ENCODE measurements at regions not wholly inside any gene's neighbourhood (a gene's known extent, or its start where the extent isn't known, plus 50 kb on each side); places are given as distances from the start of the nearest gene placed in this dataset.

- Histone ChIP-seq H3K79me2 (ENCODE audit: insufficient read depth) (no peaks in the 10 kb centered on the region), H3K9me3 (no peaks in the 10 kb centered on the region), H3K27ac (ENCODE audit: low read depth in 2 of 2, low read length in 1 of 2) (peak overlapping the region; percentile 78 to 98), H3K4me3 (ENCODE audit: low read depth in 2 of 2, low read length in 1 of 2) (peak overlapping the region; percentile 74 to 85), H3F3A (replicated peaks; ENCODE audit: insufficient read depth) (no peaks in the 10 kb centered on the region), H3K9me2 (no peaks in the 10 kb centered on the region), H3K9ac (peak overlapping the region; percentile 76), H3K36me3 (replicated peaks in 1 of 2; ENCODE audit: control insufficient read depth in 1 of 2, insufficient read depth in 2 of 2, low read length in 1 of 2) (no peaks in the 10 kb centered on the region), H2AFZ (ENCODE audit: low read depth) (peak overlapping the region; percentile 79), H3K27me3 (ENCODE audit: insufficient read depth) (no peaks in the 10 kb centered on the region), H3K4me1 (ENCODE audit: control insufficient read depth in 1 of 2, insufficient read depth in 2 of 2, low read depth in 1 of 2, low read length in 1 of 2) (peaks cover 0 to 8% of the 10 kb centered on the region in 2 experiments; a peak in 2 of 4 replicates), H3K4me2 (peak overlapping the region; percentile 79), H4K20me1 (ENCODE audit: insufficient read depth) (no peaks in the 10 kb centered on the region)
- 1% methylated on average over 34 of the region's 58 CpGs for WGBS (ENCODE audit: low lambda C conversion rate)
- ChIA-PET POLR2A (no interaction called here), CTCF (no interaction called here)
- peak; percentile 87 for DNase-seq
- peak; percentile 26 to 37; a peak in 2 of 4 replicates for TF ChIP-seq EP300 (IDR thresholded peaks at IDR 0.05; ENCODE audit: borderline replicate concordance in 1 of 2, low read depth in 1 of 2, low read length in 1 of 2)
- TF ChIP-seq JUND (IDR thresholded peaks at IDR 0.05), result no peak
- no peak for TF ChIP-seq RAD21 (IDR thresholded peaks at IDR 0.05; ENCODE audit: low read length)
- TF ChIP-seq MAX (IDR thresholded peaks at IDR 0.05; ENCODE audit: low read depth), result peak; percentile 54; the same call in 1 of the 2 replicates
- no peak for TF ChIP-seq IRF3 (IDR thresholded peaks at IDR 0.05; ENCODE audit: low read depth, low read length)
- no peak for TF ChIP-seq RXRA (IDR thresholded peaks at IDR 0.05; ENCODE audit: borderline replicate concordance, low read depth)
- TF ChIP-seq FOSL2 (IDR thresholded peaks at IDR 0.05; ENCODE audit: borderline replicate concordance, low read depth), result no peak
- no peak for TF ChIP-seq MEF2A (IDR thresholded peaks at IDR 0.05; ENCODE audit: borderline replicate concordance, low read depth)
- TF ChIP-seq, protein P1, sequence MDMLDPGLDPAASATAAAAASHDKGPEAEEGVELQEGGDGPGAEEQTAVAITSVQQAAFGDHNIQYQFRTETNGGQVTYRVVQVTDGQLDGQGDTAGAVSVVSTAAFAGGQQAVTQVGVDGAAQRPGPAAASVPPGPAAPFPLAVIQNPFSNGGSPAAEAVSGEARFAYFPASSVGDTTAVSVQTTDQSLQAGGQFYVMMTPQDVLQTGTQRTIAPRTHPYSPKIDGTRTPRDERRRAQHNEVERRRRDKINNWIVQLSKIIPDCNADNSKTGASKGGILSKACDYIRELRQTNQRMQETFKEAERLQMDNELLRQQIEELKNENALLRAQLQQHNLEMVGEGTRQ (IDR thresholded peaks at IDR 0.05; ENCODE audit: borderline replicate concordance, low read depth, low read length), result no peak
- no peak for TF ChIP-seq YY1 (IDR thresholded peaks at IDR 0.05; ENCODE audit: low read depth)
- TF ChIP-seq, protein P2, sequence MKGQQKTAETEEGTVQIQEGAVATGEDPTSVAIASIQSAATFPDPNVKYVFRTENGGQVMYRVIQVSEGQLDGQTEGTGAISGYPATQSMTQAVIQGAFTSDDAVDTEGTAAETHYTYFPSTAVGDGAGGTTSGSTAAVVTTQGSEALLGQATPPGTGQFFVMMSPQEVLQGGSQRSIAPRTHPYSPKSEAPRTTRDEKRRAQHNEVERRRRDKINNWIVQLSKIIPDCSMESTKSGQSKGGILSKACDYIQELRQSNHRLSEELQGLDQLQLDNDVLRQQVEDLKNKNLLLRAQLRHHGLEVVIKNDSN (IDR thresholded peaks at IDR 0.05; ENCODE audit: borderline replicate concordance, low read depth), result 0 out of 2 replicates have a peak, but pooled peaks have one; percentile 6
- no peak for TF ChIP-seq ZBTB33 (IDR thresholded peaks at IDR 0.05; ENCODE audit: borderline replicate concordance, low read depth)
- TF ChIP-seq RFX5 (IDR thresholded peaks at IDR 0.05; ENCODE audit: low read length), result no peak
- TF ChIP-seq, protein P3, sequence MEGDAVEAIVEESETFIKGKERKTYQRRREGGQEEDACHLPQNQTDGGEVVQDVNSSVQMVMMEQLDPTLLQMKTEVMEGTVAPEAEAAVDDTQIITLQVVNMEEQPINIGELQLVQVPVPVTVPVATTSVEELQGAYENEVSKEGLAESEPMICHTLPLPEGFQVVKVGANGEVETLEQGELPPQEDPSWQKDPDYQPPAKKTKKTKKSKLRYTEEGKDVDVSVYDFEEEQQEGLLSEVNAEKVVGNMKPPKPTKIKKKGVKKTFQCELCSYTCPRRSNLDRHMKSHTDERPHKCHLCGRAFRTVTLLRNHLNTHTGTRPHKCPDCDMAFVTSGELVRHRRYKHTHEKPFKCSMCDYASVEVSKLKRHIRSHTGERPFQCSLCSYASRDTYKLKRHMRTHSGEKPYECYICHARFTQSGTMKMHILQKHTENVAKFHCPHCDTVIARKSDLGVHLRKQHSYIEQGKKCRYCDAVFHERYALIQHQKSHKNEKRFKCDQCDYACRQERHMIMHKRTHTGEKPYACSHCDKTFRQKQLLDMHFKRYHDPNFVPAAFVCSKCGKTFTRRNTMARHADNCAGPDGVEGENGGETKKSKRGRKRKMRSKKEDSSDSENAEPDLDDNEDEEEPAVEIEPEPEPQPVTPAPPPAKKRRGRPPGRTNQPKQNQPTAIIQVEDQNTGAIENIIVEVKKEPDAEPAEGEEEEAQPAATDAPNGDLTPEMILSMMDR (IDR thresholded peaks at IDR 0.05), result no peak
- TF ChIP-seq SMC3 (IDR thresholded peaks at IDR 0.05; ENCODE audit: low read depth, low read length), result no peak
- no peak for TF ChIP-seq PBX3 (IDR thresholded peaks at IDR 0.05)
- no peak for TF ChIP-seq FOXM1 (IDR thresholded peaks at IDR 0.05; ENCODE audit: low read depth)
- peak; percentile 83 for TF ChIP-seq GABPA (IDR thresholded peaks at IDR 0.05; ENCODE audit: low read depth)
- peak; percentile 53; the same call in 1 of the 2 replicates for TF ChIP-seq FOXJ3 (CRISPR knock-in tag; IDR thresholded peaks at IDR 0.05)
- TF ChIP-seq TCF12 (IDR thresholded peaks at IDR 0.05), result no peak; the same call in 1 of the 2 replicates
- no peak; the same call in 1 of the 2 replicates for TF ChIP-seq NFIC (IDR thresholded peaks at IDR 0.05; ENCODE audit: borderline replicate concordance)
- no peak for TF ChIP-seq GATA2 (CRISPR knock-in tag; IDR thresholded peaks at IDR 0.05)
- peak; percentile 53 for TF ChIP-seq ELF1 (IDR thresholded peaks at IDR 0.05)
- TF ChIP-seq RCOR1 (IDR thresholded peaks at IDR 0.05; ENCODE audit: low read length), result peak; percentile 75; the same call in 1 of the 2 replicates
- no peak for TF ChIP-seq CHD2 (IDR thresholded peaks at IDR 0.05; ENCODE audit: low read length, partially characterized antibody)
- TF ChIP-seq TAF1 (IDR thresholded peaks at IDR 0.05; ENCODE audit: borderline replicate concordance, low read depth, low read length), result 0 out of 2 replicates have a peak, but pooled peaks have one; percentile 24
These were observed 227.6 kb upstream of the PRSS16 start for GRCh38 chr6:27019651-27020552.
